Activated naive CD4-positive, alpha-beta T cell treated with anti-CD3 and anti-CD28 coated beads, Interleukin-2, amount 50 U/mL, for 24 hours (primary cell): ENCODE measurements at regions not wholly inside any gene's neighbourhood (a gene's known extent, or its start where the extent isn't known, plus 50 kb on each side); places are given as distances from the start of the nearest gene placed in this dataset.
"Not testable (repeated sequence)": the region's sequence is repeated elsewhere in the genome, so short reads cannot be mapped to it uniquely, and the experiment has no call there.

Source experiments
- H3K27ac Mint-ChIP-seq: one replicate; pipeline ENCODE4 v1.8.0; 2021; ENCODE audit warnings: mild to moderate bottlenecking, mixed read lengths
- H3K27me3 Mint-ChIP-seq: one replicate; pipeline ENCODE4 v1.8.0; 2021; ENCODE audit warnings: mixed read lengths
- H3K36me3 Mint-ChIP-seq: one replicate; pipeline ENCODE4 v1.8.0; 2021; ENCODE audit warnings: mixed read lengths
- H3K4me1 Mint-ChIP-seq: one replicate; pipeline ENCODE4 v1.8.0; 2021; ENCODE audit warnings: mixed read lengths
- H3K4me3 Mint-ChIP-seq: one replicate; pipeline ENCODE4 v1.8.0; 2021; ENCODE audit warnings: mild to moderate bottlenecking, mixed read lengths
- H3K9me3 Mint-ChIP-seq: one replicate; pipeline ENCODE4 v1.8.0; 2021; ENCODE audit warnings: mixed read lengths

- no peaks in the 10 kb centered on the region for H3K4me1 Mint-ChIP-seq
- H3K9me3 Mint-ChIP-seq, result peaks cover 4% of the 10 kb centered on the region
- H3K36me3 Mint-ChIP-seq, result no peaks in the 10 kb centered on the region
- no peak overlapping the region for H3K27ac Mint-ChIP-seq
- no peaks in the 10 kb centered on the region for H3K27me3 Mint-ChIP-seq
- no peak overlapping the region for H3K4me3 Mint-ChIP-seq
Measured at GRCh38 chr17:70327723-70328122, 158.4 kb downstream of the KCNJ2 start.

DNA sequence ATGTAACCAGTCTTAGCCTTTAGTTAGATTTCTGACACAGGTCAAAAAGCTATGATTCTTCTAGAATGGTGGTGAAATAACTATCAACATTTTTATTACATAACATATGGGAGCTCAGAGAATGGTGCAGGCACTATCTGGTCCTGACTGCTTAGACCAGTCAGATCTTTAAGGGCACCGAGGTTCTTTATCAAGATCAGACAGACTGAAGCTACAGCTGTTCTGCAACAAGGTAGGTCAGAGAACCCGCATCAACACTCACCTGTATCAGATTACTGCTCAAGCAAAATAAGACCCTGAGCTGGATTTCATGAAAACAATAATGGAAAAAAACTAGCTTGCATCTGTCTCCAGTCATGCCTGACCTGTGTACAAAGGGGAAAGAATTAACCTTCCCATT lies 160.4 kb downstream of the KCNJ2 start:
- no peaks in the 10 kb centered on the region for H3K36me3 Mint-ChIP-seq
- H3K27me3 Mint-ChIP-seq, result no peaks in the 10 kb centered on the region
- H3K9me3 Mint-ChIP-seq, result peaks cover 4% of the 10 kb centered on the region
- H3K4me3 Mint-ChIP-seq, result no peak overlapping the region
- H3K27ac Mint-ChIP-seq, result no peak overlapping the region
- no peaks in the 10 kb centered on the region for H3K4me1 Mint-ChIP-seq

- not testable (repeated sequence) for H3K4me1 Mint-ChIP-seq, H3K4me3 Mint-ChIP-seq, H3K27me3 Mint-ChIP-seq, H3K27ac Mint-ChIP-seq, H3K9me3 Mint-ChIP-seq, H3K36me3 Mint-ChIP-seq
Measured at GRCh38 chr17:70331066-70331465, 161.7 kb downstream of the KCNJ2 start.

DNA sequence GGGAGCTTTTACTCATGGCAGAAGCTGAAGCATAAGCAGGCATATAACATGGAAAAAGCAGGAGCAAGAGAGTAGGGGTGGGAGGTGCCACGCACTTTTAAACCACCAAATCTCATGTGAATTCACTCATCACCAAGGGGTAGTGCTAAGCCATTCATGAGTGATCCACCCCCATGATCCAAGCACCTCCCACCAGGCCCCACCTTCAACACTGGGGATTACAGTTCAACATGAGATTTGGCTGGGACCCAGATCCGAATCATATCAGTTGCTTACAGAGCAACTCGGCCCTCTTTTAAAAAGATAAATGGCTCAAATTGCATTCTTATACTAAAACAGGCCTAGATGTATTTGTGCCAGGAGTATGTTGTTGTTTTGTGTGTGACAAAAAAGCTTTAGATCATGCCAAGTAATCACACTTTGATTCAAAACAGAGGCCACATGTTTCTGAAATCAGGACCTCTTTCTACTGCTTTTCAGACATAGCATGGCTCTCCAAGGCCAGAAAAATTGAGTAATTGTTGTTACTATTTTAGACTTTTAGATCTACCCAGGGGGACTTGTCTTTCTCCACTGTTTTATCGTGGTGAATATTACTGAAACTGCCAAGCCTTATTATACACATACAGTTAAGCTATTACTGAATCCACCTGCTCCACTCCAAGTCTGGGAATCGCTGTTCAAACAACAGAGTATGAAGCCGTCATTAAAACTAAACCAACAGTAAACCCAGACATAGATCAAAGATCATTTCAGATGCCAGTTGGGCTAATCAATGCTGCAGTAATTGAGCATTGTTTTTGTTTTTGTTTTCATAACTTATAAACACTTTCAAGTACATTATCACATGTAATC lies 163.3 kb downstream of the KCNJ2 start:
- Mint-ChIP-seq H3K4me3 (no peak overlapping the region), H3K4me1 (no peaks in the 10 kb centered on the region), H3K27ac (no peak overlapping the region), H3K9me3 (peaks cover 4% of the 10 kb centered on the region), H3K27me3 (no peaks in the 10 kb centered on the region), H3K36me3 (no peaks in the 10 kb centered on the region)

- no peaks in the 10 kb centered on the region for H3K4me1 Mint-ChIP-seq
- no peak overlapping the region for H3K4me3 Mint-ChIP-seq
- no peaks in the 10 kb centered on the region for H3K9me3 Mint-ChIP-seq
- H3K27ac Mint-ChIP-seq, result no peak overlapping the region
- H3K36me3 Mint-ChIP-seq, result no peaks in the 10 kb centered on the region
- H3K27me3 Mint-ChIP-seq, result no peaks in the 10 kb centered on the region
Measured at GRCh38 chr17:70336411-70336810, 167.1 kb downstream of the KCNJ2 start.

DNA sequence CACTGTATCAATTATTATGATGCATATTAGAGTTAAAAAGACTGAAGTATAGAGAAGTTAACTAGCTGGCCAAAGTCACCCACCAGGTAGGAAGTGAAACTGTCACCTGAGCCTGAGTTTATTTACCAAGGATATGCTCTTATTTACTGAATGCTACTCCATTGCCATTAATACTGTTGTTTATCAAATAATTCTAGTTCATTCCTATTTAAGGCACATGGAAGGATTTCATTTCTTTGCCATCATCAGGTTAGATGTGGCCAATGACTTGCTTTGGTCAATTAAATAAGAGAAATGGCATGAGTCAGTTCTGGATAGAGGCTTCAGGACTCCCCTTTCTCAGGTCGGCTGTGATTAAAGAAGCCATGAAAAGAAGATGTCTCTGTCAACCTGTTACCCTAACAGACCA lies 169.6 kb downstream of the KCNJ2 start:
- Mint-ChIP-seq H3K4me3 (no peak overlapping the region), H3K4me1 (peaks cover 5% of the 10 kb centered on the region), H3K9me3 (no peaks in the 10 kb centered on the region), H3K27me3 (no peaks in the 10 kb centered on the region), H3K36me3 (no peaks in the 10 kb centered on the region), H3K27ac (no peak overlapping the region)

- Mint-ChIP-seq H3K4me3 (no peak overlapping the region), H3K4me1 (peaks cover 14% of the 10 kb centered on the region), H3K36me3 (no peaks in the 10 kb centered on the region), H3K9me3 (no peaks in the 10 kb centered on the region), H3K27me3 (no peaks in the 10 kb centered on the region), H3K27ac (no peak overlapping the region)
Measured at GRCh38 chr17:70343114-70343513, 173.8 kb downstream of the KCNJ2 start.

DNA sequence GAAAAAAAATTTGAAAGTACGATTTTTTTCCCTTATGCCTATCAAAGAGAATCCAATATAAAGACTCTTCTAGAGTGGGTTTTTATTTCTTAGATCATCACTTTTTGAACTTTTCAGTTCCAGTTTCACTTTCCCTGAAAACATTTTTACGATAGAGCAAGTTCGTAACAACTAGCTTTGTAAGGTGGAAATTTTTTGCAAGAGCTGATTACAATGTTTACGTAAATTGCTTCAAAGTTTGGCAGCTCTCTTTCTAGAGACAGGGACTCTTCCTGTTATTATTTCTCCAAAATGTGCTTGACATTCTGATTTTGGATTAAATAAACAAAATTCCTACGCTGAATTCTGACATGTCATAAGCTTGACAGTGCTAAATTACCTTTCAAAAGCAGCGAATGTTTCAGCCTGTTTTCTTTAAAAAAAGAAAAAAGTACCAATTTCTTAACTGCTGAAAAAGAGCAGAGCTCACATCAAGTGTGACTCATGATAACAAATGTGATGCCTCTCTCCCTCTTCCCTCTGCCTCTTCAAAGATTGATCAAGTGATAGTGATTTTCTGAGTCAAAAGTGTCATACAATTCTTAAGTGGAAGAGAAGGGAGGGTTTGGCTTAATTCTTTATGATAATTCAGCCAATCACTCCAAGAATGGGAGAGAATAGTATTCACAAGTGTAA lies 175.2 kb downstream of the KCNJ2 start:
- Mint-ChIP-seq H3K36me3 (no peaks in the 10 kb centered on the region), H3K4me3 (no peak overlapping the region), H3K9me3 (no peaks in the 10 kb centered on the region), H3K27me3 (no peaks in the 10 kb centered on the region), H3K27ac (no peak overlapping the region), H3K4me1 (peaks cover 14% of the 10 kb centered on the region)

DNA sequence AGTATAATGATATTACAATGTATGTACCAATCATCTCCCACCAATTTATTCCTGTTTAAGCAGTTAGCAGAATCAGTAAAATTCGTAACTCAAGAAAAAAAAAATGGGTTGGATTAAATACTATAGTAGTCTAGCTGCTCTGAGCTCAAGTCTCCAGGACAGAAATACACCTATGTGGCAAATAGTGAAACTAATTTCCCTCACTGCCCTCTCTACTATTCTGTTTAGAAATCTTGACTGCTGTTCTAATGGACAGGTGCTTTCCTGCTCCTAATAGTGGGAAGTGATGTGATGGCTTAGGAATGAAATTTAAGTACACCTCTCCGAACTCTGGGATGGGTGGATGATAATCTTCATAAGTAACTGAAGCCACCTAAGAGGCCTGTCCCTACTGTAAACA lies 175.7 kb downstream of the KCNJ2 start:
- Mint-ChIP-seq H3K27me3 (no peaks in the 10 kb centered on the region), H3K4me3 (no peak overlapping the region), H3K4me1 (peaks cover 14% of the 10 kb centered on the region), H3K27ac (no peak overlapping the region), H3K36me3 (no peaks in the 10 kb centered on the region), H3K9me3 (no peaks in the 10 kb centered on the region)

GRCh38 chr17:70352834-70353233 lies 183.5 kb downstream of the KCNJ2 start:
- Mint-ChIP-seq H3K27ac (no peak overlapping the region), H3K27me3 (no peaks in the 10 kb centered on the region), H3K4me3 (no peak overlapping the region), H3K36me3 (no peaks in the 10 kb centered on the region), H3K9me3 (peaks cover 5% of the 10 kb centered on the region), H3K4me1 (no peaks in the 10 kb centered on the region)

- Mint-ChIP-seq H3K9me3 (peaks cover 5% of the 10 kb centered on the region), H3K4me1 (no peaks in the 10 kb centered on the region), H3K27ac (no peak overlapping the region), H3K27me3 (no peaks in the 10 kb centered on the region), H3K4me3 (no peak overlapping the region), H3K36me3 (no peaks in the 10 kb centered on the region)
Measured at GRCh38 chr17:70353408-70354092, 184.2 kb downstream of the KCNJ2 start.

DNA sequence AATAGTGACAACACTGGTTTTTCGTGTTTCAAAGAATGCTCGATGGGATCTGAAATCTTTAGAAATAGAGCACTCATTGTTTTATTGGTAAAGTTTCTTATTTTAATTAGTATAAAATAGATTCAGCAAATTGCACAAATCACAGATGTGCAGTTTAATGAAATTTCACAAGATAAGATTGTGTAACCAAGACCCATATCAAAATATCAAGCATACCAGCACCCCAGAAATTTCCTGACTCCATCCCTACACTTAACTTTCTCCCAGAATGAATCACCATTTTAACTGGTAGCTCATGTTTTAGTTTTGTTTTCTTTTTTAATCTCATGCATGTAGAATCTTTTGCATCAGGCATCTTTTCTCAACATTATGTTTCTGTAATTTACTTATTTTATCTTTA lies 185.9 kb downstream of the KCNJ2 start:
- H3K27ac Mint-ChIP-seq, result no peak overlapping the region
- no peaks in the 10 kb centered on the region for H3K36me3 Mint-ChIP-seq
- H3K27me3 Mint-ChIP-seq, result no peaks in the 10 kb centered on the region
- peaks cover 5% of the 10 kb centered on the region for H3K9me3 Mint-ChIP-seq
- H3K4me1 Mint-ChIP-seq, result no peaks in the 10 kb centered on the region
- H3K4me3 Mint-ChIP-seq, result no peak overlapping the region

- no peak overlapping the region for H3K4me3 Mint-ChIP-seq
- H3K27me3 Mint-ChIP-seq, result no peaks in the 10 kb centered on the region
- peaks cover 2% of the 10 kb centered on the region for H3K36me3 Mint-ChIP-seq
- no peaks in the 10 kb centered on the region for H3K9me3 Mint-ChIP-seq
- no peak overlapping the region for H3K27ac Mint-ChIP-seq
- no peaks in the 10 kb centered on the region for H3K4me1 Mint-ChIP-seq
Measured at GRCh38 chr17:70357190-70357589, 187.9 kb downstream of the KCNJ2 start.

GRCh38 chr17:70365091-70365583 lies 195.8 kb downstream of the KCNJ2 start:
- Mint-ChIP-seq H3K27me3 (peaks cover 1% of the 10 kb centered on the region), H3K27ac (no peak overlapping the region), H3K4me1 (no peaks in the 10 kb centered on the region), H3K9me3 (no peaks in the 10 kb centered on the region), H3K4me3 (no peak overlapping the region), H3K36me3 (peaks cover 2% of the 10 kb centered on the region)

- Mint-ChIP-seq H3K27me3 (peaks cover 1% of the 10 kb centered on the region), H3K27ac (no peak overlapping the region), H3K4me1 (no peaks in the 10 kb centered on the region), H3K9me3 (no peaks in the 10 kb centered on the region), H3K4me3 (no peak overlapping the region), H3K36me3 (no peaks in the 10 kb centered on the region)
Measured at GRCh38 chr17:70366386-70366785, 197.1 kb downstream of the KCNJ2 start.

GRCh38 chr17:70368011-70368410 lies 198.7 kb downstream of the KCNJ2 start:
- H3K27me3 Mint-ChIP-seq, result peaks cover 1% of the 10 kb centered on the region

More at GRCh38 chr17:70368011-70368410, 198.7 kb downstream of the KCNJ2 start:
- Mint-ChIP-seq H3K4me3 (no peak overlapping the region), H3K9me3 (no peaks in the 10 kb centered on the region), H3K36me3 (no peaks in the 10 kb centered on the region), H3K4me1 (no peaks in the 10 kb centered on the region), H3K27ac (no peak overlapping the region)
